Suprapubic skin (tissue), 4 donors: ENCODE measurements at regions not wholly inside any gene's neighbourhood (a gene's known extent, or its start where the extent isn't known, plus 50 kb on each side); places are given as distances from the start of the nearest gene placed in this dataset.
A peak's percentile ranks its signal among the peaks of the same experiment; 100 is the strongest.

Source experiments
- DNase-seq, 2 donors: peaks; one replicate each; pipeline ENCODE4 v3.0.0-alpha.2; 2019; ENCODE audit warnings: low spot score in 2 of 2
- H3K27ac ChIP-seq: fragments of 200-600 bp; sonication (generic); one replicate; pipeline ENCODE4 v1.5.1; 2019
- H3K27me3 ChIP-seq: fragments of 200-600 bp; sonication (generic); one replicate; pipeline ENCODE4 v1.5.1; 2019
- H3K36me3 ChIP-seq: fragments of 200-600 bp; sonication (generic); one replicate; pipeline ENCODE4 v1.5.1; 2019
- H3K4me1 ChIP-seq: fragments of 200-600 bp; sonication (generic); one replicate; pipeline ENCODE4 v1.5.1; 2019
- H3K4me3 ChIP-seq: fragments of 200-600 bp; sonication (generic); one replicate; pipeline ENCODE4 v1.5.1; 2019; ENCODE audit warnings: mild to moderate bottlenecking
- H3K9me3 ChIP-seq: fragments of 200-600 bp; sonication (generic); one replicate; pipeline ENCODE4 v1.5.1; 2019
- CTCF ChIP-seq, 2 donors: fragments of 200-600 bp in 1 of 2; fragments of 450-650 bp in 1 of 2; sonication (generic) in 1 of 2; IDR thresholded peaks; one replicate each; pipeline ENCODE4 v1.5.1; 2016 to 2019; ENCODE audit warnings: antibody characterized with exemption in 2 of 2, mild to moderate bottlenecking in 1 of 2, moderate library complexity in 1 of 2
- EP300 ChIP-seq: sonication (generic); formaldehyde crosslinking; IDR thresholded peaks from one replicate; pipeline ENCODE4 v1.6.1; 2017; ENCODE audit warnings: antibody characterized with exemption
- POLR2A ChIP-seq, 2 donors: fragments of 450-650 bp; IDR thresholded peaks; one replicate each; pipeline ENCODE4 v1.6.1; 2017; ENCODE audit warnings: antibody characterized with exemption in 2 of 2, mild to moderate bottlenecking in 2 of 2, moderate library complexity in 2 of 2
- POLR2AphosphoS5 ChIP-seq, 3 donors: sonication (generic); formaldehyde crosslinking; IDR thresholded peaks; one replicate each; pipeline ENCODE4 v1.6.1; 2017; ENCODE audit warnings: antibody characterized with exemption in 3 of 3
- WGBS: methylation state at CpG from one replicate; pipeline ENCODE4 v1.1.5; 2018; 5-methylcytosine and 5-hydroxymethylcytosine counted together

GRCh38 chr11:122355968-122356367, 240.0 kb upstream of the BLID start:
- TF ChIP-seq POLR2AphosphoS5 (IDR thresholded peaks at IDR 0.05) (no peak), CTCF (IDR thresholded peaks at IDR 0.05) (no peak), EP300 (no peak), POLR2A (IDR thresholded peaks at IDR 0.05) (no peak)
- no peaks in the 10 kb centered on the region for H3K4me1 ChIP-seq

GRCh38 chr11:122354025-122354697, 238.1 kb upstream of the BLID start:
- no peak for TF ChIP-seq POLR2AphosphoS5 (IDR thresholded peaks at IDR 0.05)
- TF ChIP-seq POLR2A (IDR thresholded peaks at IDR 0.05): no peak
- Histone ChIP-seq H3K27me3 (no peaks in the 10 kb centered on the region), H3K4me3 (no peak overlapping the region), H3K4me1 (no peaks in the 10 kb centered on the region), H3K27ac (no peak overlapping the region), H3K36me3 (no peaks in the 10 kb centered on the region), H3K9me3 (no peaks in the 10 kb centered on the region)
- DNase-seq: no peak
- 58% methylated on average over 3 of the region's 3 CpGs for WGBS

More at GRCh38 chr11:122355968-122356367, 240.0 kb upstream of the BLID start:
- Histone ChIP-seq H3K27me3 (no peaks in the 10 kb centered on the region), H3K4me3 (no peak overlapping the region), H3K9me3 (no peaks in the 10 kb centered on the region), H3K36me3 (no peaks in the 10 kb centered on the region), H3K27ac (no peak overlapping the region)
- no peak for DNase-seq
- WGBS: 94% methylated on average over 2 of the region's 2 CpGs

GRCh38 chr11:122353561-122353960, 237.5 kb upstream of the BLID start:
- H3K36me3 ChIP-seq: no peaks in the 10 kb centered on the region
- no peaks in the 10 kb centered on the region for H3K9me3 ChIP-seq
- H3K27ac ChIP-seq: peak overlapping the region; percentile 22
- TF ChIP-seq CTCF (IDR thresholded peaks at IDR 0.05) (no peak), POLR2A (IDR thresholded peaks at IDR 0.05) (no peak), POLR2AphosphoS5 (IDR thresholded peaks at IDR 0.05) (no peak), EP300 (no peak)
- H3K4me3 ChIP-seq: no peak overlapping the region
- no peak for DNase-seq
- H3K27me3 ChIP-seq: no peaks in the 10 kb centered on the region
- no peaks in the 10 kb centered on the region for H3K4me1 ChIP-seq
- 84% methylated on average over 4 of the region's 4 CpGs for WGBS

DNA sequence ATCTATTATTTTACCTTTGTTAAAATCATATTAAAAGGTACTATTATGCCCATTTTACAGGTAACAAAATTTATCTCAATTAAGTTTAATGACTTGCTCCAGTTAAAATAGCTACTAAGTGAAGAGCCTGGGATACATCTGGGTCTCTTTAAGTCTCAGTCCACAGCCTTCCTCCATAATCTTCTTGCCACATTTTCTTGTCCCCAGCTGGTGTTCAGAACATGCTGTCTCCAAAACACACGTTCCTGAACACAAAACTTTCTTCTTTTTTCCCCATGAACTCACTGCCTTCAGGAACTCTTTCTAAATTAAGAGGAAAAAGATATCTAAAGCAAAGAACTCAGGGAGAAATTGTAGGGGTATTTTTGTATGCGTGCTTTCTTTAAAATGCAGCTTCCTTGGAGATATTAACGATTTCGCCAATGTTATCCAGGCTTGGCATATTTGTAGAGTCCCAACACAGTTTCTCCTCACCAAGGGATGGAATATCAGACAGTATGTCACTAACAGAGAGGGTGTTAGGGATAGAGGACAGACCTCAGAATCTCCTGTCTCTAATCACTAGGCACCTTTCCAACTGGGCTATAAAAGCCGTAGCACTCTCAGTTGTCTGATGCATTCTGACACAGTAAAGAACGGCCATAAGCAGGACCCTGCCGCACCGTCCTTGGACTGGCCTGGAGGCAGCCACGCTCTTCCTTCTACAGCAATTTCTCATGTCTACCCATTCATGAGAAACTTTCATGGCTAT, 232.8 kb upstream of the BLID start:
- H3K27ac ChIP-seq: peak overlapping the region; percentile 75
- H3K9me3 ChIP-seq: no peaks in the 10 kb centered on the region

DNA sequence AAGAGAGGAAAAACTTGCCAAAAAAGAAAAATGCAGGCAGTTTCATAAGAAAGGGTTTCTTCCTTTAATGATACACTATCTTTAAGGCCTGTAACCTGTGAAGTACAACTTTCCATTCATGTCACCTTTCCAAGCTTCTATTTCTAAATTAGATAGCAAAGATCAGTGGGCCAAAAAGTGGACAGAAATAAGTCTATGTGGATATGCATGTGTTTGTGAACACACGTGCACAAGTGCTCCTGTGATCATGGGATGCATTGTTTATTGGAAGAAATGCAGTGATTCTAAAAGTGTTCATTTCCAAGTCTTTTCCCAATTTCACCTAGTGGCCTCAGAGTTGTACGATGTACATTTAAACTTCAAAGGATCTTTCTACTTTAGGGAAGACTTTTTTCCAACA, 230.0 kb upstream of the BLID start:
- no peak overlapping the region for H3K27ac ChIP-seq
- no peaks in the 10 kb centered on the region for H3K27me3 ChIP-seq
- peaks cover 11% of the 10 kb centered on the region for H3K4me1 ChIP-seq
- WGBS: 79% methylated on average over 2 of the region's 2 CpGs
- H3K36me3 ChIP-seq: no peaks in the 10 kb centered on the region
- H3K4me3 ChIP-seq: no peak overlapping the region
- H3K9me3 ChIP-seq: no peaks in the 10 kb centered on the region
- no peak for TF ChIP-seq POLR2A (IDR thresholded peaks at IDR 0.05)
- TF ChIP-seq CTCF (IDR thresholded peaks at IDR 0.05): no peak
- TF ChIP-seq EP300: no peak
- no peak for TF ChIP-seq POLR2AphosphoS5 (IDR thresholded peaks at IDR 0.05)
- no peak for DNase-seq

More for the DNA sequence above, 232.8 kb upstream of the BLID start:
- Histone ChIP-seq H3K36me3 (no peaks in the 10 kb centered on the region), H3K4me1 (peaks cover 11% of the 10 kb centered on the region), H3K27me3 (no peaks in the 10 kb centered on the region), H3K4me3 (no peak overlapping the region)
- DNase-seq: no peak
- 72% methylated on average over 9 of the region's 9 CpGs for WGBS
- TF ChIP-seq CTCF (IDR thresholded peaks at IDR 0.05) (no peak), EP300 (no peak), POLR2AphosphoS5 (IDR thresholded peaks at IDR 0.05) (no peak), POLR2A (IDR thresholded peaks at IDR 0.05) (no peak)
